DND-41 (cell line): ENCODE measurements at regions not wholly inside any gene's neighbourhood (a gene's known extent, or its start where the extent isn't known, plus 50 kb on each side); places are given as distances from the start of the nearest gene placed in this dataset.
"Not testable (repeated sequence)": the region's sequence is repeated elsewhere in the genome, so short reads cannot be mapped to it uniquely, and the experiment has no call there.

ENCODE experiments used
- ATAC-seq: fragments of 200-7000 bp; cut with Tn5 transposase; 3 replicates; pipeline ENCODE4 v1.9.1; 2021; ENCODE audit warnings: low read depth; ENCODE audit not compliant: insufficient read depth
- DNase-seq: peaks from one replicate; pipeline ENCODE4 v3.0.0-alpha.2; 2020
- H2AFZ ChIP-seq: 2 replicates; pipeline ENCODE4 v1.6.0; 2012; ENCODE audit warnings: low read depth, low read length
- H3K27ac ChIP-seq: 2 replicates; pipeline ENCODE4 v1.5.1; 2012; ENCODE audit warnings: low read length, inconsistent platforms
- H3K27me3 ChIP-seq: fragments of 200-600 bp; sonication (generic); 2 replicates; pipeline ENCODE4 v1.6.0; 2012; ENCODE audit warnings: low read length, mild to moderate bottlenecking, inconsistent platforms; ENCODE audit not compliant: insufficient read depth, poor library complexity
- H3K36me3 ChIP-seq: 2 replicates; pipeline ENCODE4 v1.5.1; 2012; ENCODE audit warnings: low read length, inconsistent platforms; ENCODE audit not compliant: insufficient read depth
- H3K4me1 ChIP-seq: 2 replicates; pipeline ENCODE4 v1.5.1; 2012; ENCODE audit warnings: mild to moderate bottlenecking, low read length; ENCODE audit not compliant: insufficient read depth
- H3K4me2 ChIP-seq: 2 replicates; pipeline ENCODE4 v1.6.0; 2012; ENCODE audit warnings: mild to moderate bottlenecking, moderate library complexity, low read length, inconsistent platforms; ENCODE audit not compliant: insufficient read depth
- H3K4me3 ChIP-seq, 2 experiments: fragments of 200-600 bp in 1 of 2; shearing (Covaris generic) in 1 of 2; 2 replicates each; pipeline ENCODE4 v1.5.1; 2012 to 2016; ENCODE audit warnings: inconsistent platforms in 2 of 2, low read length in 2 of 2, mild to moderate bottlenecking in 2 of 2, low read depth in 1 of 2, moderate library complexity in 1 of 2
- H3K79me2 ChIP-seq: 2 replicates; pipeline ENCODE4 v1.6.0; 2012; ENCODE audit warnings: low read length, inconsistent platforms; ENCODE audit not compliant: insufficient read depth
- H3K9ac ChIP-seq: 2 replicates; pipeline ENCODE4 v1.6.0; 2012; ENCODE audit warnings: low read depth, mild to moderate bottlenecking, inconsistent platforms, low read length, moderate library complexity
- H3K9me3 ChIP-seq: 2 replicates; pipeline ENCODE4 v1.5.1; 2012; ENCODE audit warnings: low read length, moderate library complexity, mild to moderate bottlenecking, inconsistent platforms; ENCODE audit not compliant: insufficient read depth, severe bottlenecking
- H4K20me1 ChIP-seq: 2 replicates; pipeline ENCODE4 v1.6.0; 2012; ENCODE audit warnings: low read length; ENCODE audit not compliant: insufficient read depth
- EZH2 ChIP-seq: IDR thresholded peaks from 3 replicates; pipeline ENCODE4 v1.6.1; 2012; ENCODE audit warnings: borderline replicate concordance, low read depth, mild to moderate bottlenecking, moderate library complexity, low read length, inconsistent platforms; ENCODE audit not compliant: severe bottlenecking
- TF ChIP-seq, protein P1 (sequence below): IDR thresholded peaks from 2 replicates; pipeline ENCODE4 v1.5.1; 2012; ENCODE audit warnings: borderline replicate concordance, low read length, moderate library complexity, mild to moderate bottlenecking; ENCODE audit not compliant: poor library complexity, severe bottlenecking; ENCODE audit errors: extremely low read depth

GRCh38 chr3:27031476-27031875 is 337.7 kb downstream of the NEK10 start:
- H3K4me1 ChIP-seq: no peaks in the 10 kb centered on the region

GRCh38 chr3:27034255-27034654 is 334.9 kb downstream of the NEK10 start:
- no peaks in the 10 kb centered on the region for H3K79me2 ChIP-seq
- no peaks in the 10 kb centered on the region for H3K9me3 ChIP-seq
- H3K4me3 ChIP-seq: no peak overlapping the region
- H3K9ac ChIP-seq: no peak overlapping the region
- no peak overlapping the region for H3K4me2 ChIP-seq
- no peak overlapping the region for H3K27ac ChIP-seq
- TF ChIP-seq, protein P1, sequence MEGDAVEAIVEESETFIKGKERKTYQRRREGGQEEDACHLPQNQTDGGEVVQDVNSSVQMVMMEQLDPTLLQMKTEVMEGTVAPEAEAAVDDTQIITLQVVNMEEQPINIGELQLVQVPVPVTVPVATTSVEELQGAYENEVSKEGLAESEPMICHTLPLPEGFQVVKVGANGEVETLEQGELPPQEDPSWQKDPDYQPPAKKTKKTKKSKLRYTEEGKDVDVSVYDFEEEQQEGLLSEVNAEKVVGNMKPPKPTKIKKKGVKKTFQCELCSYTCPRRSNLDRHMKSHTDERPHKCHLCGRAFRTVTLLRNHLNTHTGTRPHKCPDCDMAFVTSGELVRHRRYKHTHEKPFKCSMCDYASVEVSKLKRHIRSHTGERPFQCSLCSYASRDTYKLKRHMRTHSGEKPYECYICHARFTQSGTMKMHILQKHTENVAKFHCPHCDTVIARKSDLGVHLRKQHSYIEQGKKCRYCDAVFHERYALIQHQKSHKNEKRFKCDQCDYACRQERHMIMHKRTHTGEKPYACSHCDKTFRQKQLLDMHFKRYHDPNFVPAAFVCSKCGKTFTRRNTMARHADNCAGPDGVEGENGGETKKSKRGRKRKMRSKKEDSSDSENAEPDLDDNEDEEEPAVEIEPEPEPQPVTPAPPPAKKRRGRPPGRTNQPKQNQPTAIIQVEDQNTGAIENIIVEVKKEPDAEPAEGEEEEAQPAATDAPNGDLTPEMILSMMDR: no peak
- no peak for TF ChIP-seq EZH2
- no peaks in the 10 kb centered on the region for H3K36me3 ChIP-seq
- H2AFZ ChIP-seq: no peak overlapping the region
- DNase-seq (no peak), ATAC-seq (no peak)
- no peaks in the 10 kb centered on the region for H3K4me1 ChIP-seq
- H3K27me3 ChIP-seq: no peaks in the 10 kb centered on the region
- H4K20me1 ChIP-seq: no peaks in the 10 kb centered on the region

More at GRCh38 chr3:27031476-27031875, 337.7 kb downstream of the NEK10 start:
- H2AFZ ChIP-seq: no peak overlapping the region
- no peaks in the 10 kb centered on the region for H4K20me1 ChIP-seq
- H3K4me3 ChIP-seq: no peak overlapping the region
- H3K9me3 ChIP-seq: no peaks in the 10 kb centered on the region
- no peak overlapping the region for H3K9ac ChIP-seq
- H3K4me2 ChIP-seq: no peak overlapping the region
- no peaks in the 10 kb centered on the region for H3K27me3 ChIP-seq
- DNase-seq: no peak
- no peak overlapping the region for H3K27ac ChIP-seq
- no peaks in the 10 kb centered on the region for H3K36me3 ChIP-seq
- TF ChIP-seq, protein P1: no peak
- TF ChIP-seq EZH2: no peak
- no peak for ATAC-seq
- H3K79me2 ChIP-seq: no peaks in the 10 kb centered on the region

DNA sequence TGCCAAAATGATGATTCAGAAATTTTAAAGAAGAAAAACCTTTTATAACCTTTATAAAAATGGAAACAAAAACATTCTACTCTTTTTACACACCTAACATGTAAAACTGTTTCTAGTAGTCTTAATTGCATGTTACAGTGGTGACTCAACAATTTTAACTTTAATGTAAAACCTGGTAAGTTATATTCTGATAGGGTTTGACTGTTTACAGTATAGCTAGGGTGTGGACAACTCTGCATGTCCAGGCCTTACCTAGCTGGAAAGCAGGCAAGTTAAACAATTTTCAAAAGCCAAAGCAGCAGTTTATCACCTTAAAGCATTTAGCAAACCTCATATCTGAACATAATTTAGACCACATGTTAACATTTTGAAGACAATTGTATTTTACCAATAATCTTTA is 328.5 kb downstream of the NEK10 start:
- H3K4me2 ChIP-seq: no peak overlapping the region
- ATAC-seq: no peak

GRCh38 chr3:27042541-27042940 is 326.6 kb downstream of the NEK10 start:
- H3K4me1 ChIP-seq, H3K4me2 ChIP-seq, H3K79me2 ChIP-seq, H4K20me1 ChIP-seq, H3K27ac ChIP-seq, H3K9me3 ChIP-seq, H3K4me3 ChIP-seq, H3K36me3 ChIP-seq, ATAC-seq, H3K27me3 ChIP-seq, H3K9ac ChIP-seq, H2AFZ ChIP-seq, DNase-seq: not testable (repeated sequence)

More for the DNA sequence above, 328.5 kb downstream of the NEK10 start:
- no peak for DNase-seq
- TF ChIP-seq, protein P1: no peak
- no peak for TF ChIP-seq EZH2
- Histone ChIP-seq H4K20me1 (no peaks in the 10 kb centered on the region), H3K9ac (no peak overlapping the region), H3K27ac (no peak overlapping the region), H3K36me3 (no peaks in the 10 kb centered on the region), H3K9me3 (no peaks in the 10 kb centered on the region), H2AFZ (no peak overlapping the region), H3K27me3 (no peaks in the 10 kb centered on the region), H3K4me1 (no peaks in the 10 kb centered on the region), H3K4me3 (no peak overlapping the region), H3K79me2 (no peaks in the 10 kb centered on the region)
